Mesendoderm (in vitro differentiated cells): ENCODE measurements at regions not wholly inside any gene's neighbourhood (a gene's known extent, or its start where the extent isn't known, plus 50 kb on each side); places are given as distances from the start of the nearest gene placed in this dataset.
"Not testable (repeated sequence)": the region's sequence is repeated elsewhere in the genome, so short reads cannot be mapped to it uniquely, and the experiment has no call there.

Source experiments
- DNase-seq: peaks from one replicate; pipeline ENCODE4 v3.0.0; 2013
- H2AK5ac ChIP-seq: 2 replicates; pipeline ENCODE4 v1.6.1; 2013; ENCODE audit warnings: low read length, inconsistent platforms
- H2BK120ac ChIP-seq: 2 replicates; pipeline ENCODE4 v1.6.1; 2013; ENCODE audit warnings: low read depth, mild to moderate bottlenecking, low read length, moderate library complexity, mixed read lengths
- H2BK15ac ChIP-seq: replicated peaks from 2 replicates; pipeline ENCODE4 v1.6.1; 2013; ENCODE audit warnings: low read depth, mild to moderate bottlenecking, moderate library complexity
- H2BK5ac ChIP-seq: 2 replicates; pipeline ENCODE4 v1.6.1; 2013; ENCODE audit warnings: low read length, inconsistent platforms
- H3K18ac ChIP-seq: 2 replicates; pipeline ENCODE4 v1.6.1; 2013; ENCODE audit warnings: mild to moderate bottlenecking, low read length, mixed read lengths
- H3K23ac ChIP-seq: one replicate; pipeline ENCODE4 v1.6.1; 2013; ENCODE audit warnings: low read length
- H3K27ac ChIP-seq: 2 replicates; pipeline ENCODE4 v1.5.1; 2013; ENCODE audit warnings: low read depth, mild to moderate bottlenecking, inconsistent platforms, low read length, moderate library complexity
- H3K27me3 ChIP-seq: 2 replicates; pipeline ENCODE4 v1.6.1; 2013; ENCODE audit warnings: low read length, control low read depth, mild to moderate bottlenecking, inconsistent platforms; ENCODE audit not compliant: insufficient read depth, poor library complexity
- H3K36me3 ChIP-seq: 2 replicates; pipeline ENCODE4 v1.6.1; 2013; ENCODE audit warnings: low read length, inconsistent platforms; ENCODE audit not compliant: control insufficient read depth, insufficient read depth
- H3K4ac ChIP-seq: one replicate; pipeline ENCODE4 v1.6.1; 2013; ENCODE audit warnings: low read depth, mild to moderate bottlenecking, low read length, moderate library complexity
- H3K4me1 ChIP-seq: 2 replicates; pipeline ENCODE4 v1.6.1; 2013; ENCODE audit warnings: low read depth, low read length, inconsistent platforms; ENCODE audit not compliant: control insufficient read depth
- H3K4me2 ChIP-seq: 2 replicates; pipeline ENCODE4 v1.6.1; 2013; ENCODE audit warnings: low read length
- H3K4me3 ChIP-seq: 2 replicates; pipeline ENCODE4 v1.5.1; 2013; ENCODE audit warnings: mild to moderate bottlenecking, low read length
- H3K56ac ChIP-seq: one replicate; pipeline ENCODE4 v1.6.1; 2013; ENCODE audit warnings: low read length
- H3K79me1 ChIP-seq: 2 replicates; pipeline ENCODE4 v1.6.1; 2013; ENCODE audit warnings: low read length, inconsistent platforms
- H3K79me2 ChIP-seq: 2 replicates; pipeline ENCODE4 v1.6.1; 2013; ENCODE audit warnings: mild to moderate bottlenecking, low read length; ENCODE audit not compliant: control insufficient read depth, insufficient read depth
- H3K9ac ChIP-seq: 2 replicates; pipeline ENCODE4 v1.6.1; 2013; ENCODE audit warnings: low read length, inconsistent platforms
- H4K5ac ChIP-seq: one replicate; pipeline ENCODE4 v1.6.1; 2013; ENCODE audit warnings: low read length
- H4K8ac ChIP-seq: one replicate; pipeline ENCODE4 v1.6.1; 2013; ENCODE audit warnings: low read depth, mild to moderate bottlenecking, control low read depth, low read length, moderate library complexity
- WGBS: extraction: QIAGEN DNeasy Blood & Tissue Kit; methylation state at CpG from one replicate; pipeline ENCODE4 v1.1.7; 2013; ENCODE audit warnings: low lambda C conversion rate, missing lambda C conversion rate; ENCODE audit not compliant: insufficient coverage; ENCODE audit errors: extremely low coverage; 5-methylcytosine and 5-hydroxymethylcytosine counted together

DNA sequence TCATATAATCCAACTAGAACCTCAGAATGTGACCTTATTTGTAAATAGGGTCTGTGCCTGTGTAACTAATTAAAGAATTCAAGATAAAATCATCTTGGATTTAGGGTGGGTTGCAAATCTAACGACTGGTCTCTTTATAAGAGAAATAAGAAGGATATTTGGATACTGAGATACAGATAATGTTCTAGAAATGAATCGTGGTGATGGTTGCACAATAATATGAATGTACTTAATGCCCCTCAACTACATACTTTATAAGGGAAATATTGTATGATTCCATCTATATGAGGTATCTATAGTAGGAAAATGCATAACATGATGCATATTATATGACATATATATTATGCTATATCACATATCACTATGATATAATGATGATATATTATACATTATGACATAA, 265.7 kb downstream of the SEMA3D start:
- H3K18ac ChIP-seq = no peak overlapping the region
- no peaks in the 10 kb centered on the region for H3K36me3 ChIP-seq
- no CpG with 5 or more reads among the region's 2 CpGs for WGBS
- H2AK5ac ChIP-seq = no peak overlapping the region
- no peak overlapping the region for H2BK15ac ChIP-seq
- no peak overlapping the region for H2BK5ac ChIP-seq
- no peak overlapping the region for H3K4me3 ChIP-seq
- no peak overlapping the region for H4K8ac ChIP-seq
- no peak overlapping the region for H3K56ac ChIP-seq
- no peak overlapping the region for H3K23ac ChIP-seq
- no peak for DNase-seq
- H3K9ac ChIP-seq = no peak overlapping the region
- no peaks in the 10 kb centered on the region for H3K27me3 ChIP-seq
- H4K5ac ChIP-seq = no peak overlapping the region
- no peak overlapping the region for H3K4me2 ChIP-seq
- H3K4me1 ChIP-seq = no peaks in the 10 kb centered on the region
- no peak overlapping the region for H3K27ac ChIP-seq
- no peak overlapping the region for H2BK120ac ChIP-seq
- H3K4ac ChIP-seq = no peak overlapping the region
- no peaks in the 10 kb centered on the region for H3K79me2 ChIP-seq
- H3K79me1 ChIP-seq = no peaks in the 10 kb centered on the region

DNA sequence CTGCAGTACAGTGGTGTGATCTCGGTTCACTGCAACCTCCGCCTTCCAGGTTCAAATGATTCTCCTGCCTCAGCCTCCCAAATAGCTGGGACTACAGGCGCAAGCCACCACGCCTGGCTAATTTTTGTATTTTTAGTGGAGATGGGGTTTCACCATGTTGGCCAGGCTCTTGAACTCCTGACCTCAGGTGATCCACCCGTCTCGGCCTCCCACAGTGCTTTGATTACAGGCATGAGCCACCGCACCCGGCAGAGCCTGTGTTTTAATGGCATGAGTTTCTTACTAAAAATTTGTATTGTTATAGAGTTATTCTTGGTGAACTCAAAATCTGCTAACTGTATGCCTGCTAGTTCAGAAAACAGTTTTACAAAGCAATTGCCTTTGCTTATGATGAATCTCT, 269.9 kb downstream of the SEMA3D start:
- not testable (repeated sequence) for H3K4me2 ChIP-seq, H3K18ac ChIP-seq, H3K79me1 ChIP-seq, H4K5ac ChIP-seq, H2BK120ac ChIP-seq, H4K8ac ChIP-seq, H3K4me3 ChIP-seq, H3K4ac ChIP-seq, H3K23ac ChIP-seq, DNase-seq, H2BK5ac ChIP-seq, H3K27ac ChIP-seq, H3K27me3 ChIP-seq, H3K9ac ChIP-seq, H3K36me3 ChIP-seq, H2BK15ac ChIP-seq, H3K4me1 ChIP-seq, H3K56ac ChIP-seq, H3K79me2 ChIP-seq, H2AK5ac ChIP-seq
- no CpG with 5 or more reads among the region's 8 CpGs for WGBS

DNA sequence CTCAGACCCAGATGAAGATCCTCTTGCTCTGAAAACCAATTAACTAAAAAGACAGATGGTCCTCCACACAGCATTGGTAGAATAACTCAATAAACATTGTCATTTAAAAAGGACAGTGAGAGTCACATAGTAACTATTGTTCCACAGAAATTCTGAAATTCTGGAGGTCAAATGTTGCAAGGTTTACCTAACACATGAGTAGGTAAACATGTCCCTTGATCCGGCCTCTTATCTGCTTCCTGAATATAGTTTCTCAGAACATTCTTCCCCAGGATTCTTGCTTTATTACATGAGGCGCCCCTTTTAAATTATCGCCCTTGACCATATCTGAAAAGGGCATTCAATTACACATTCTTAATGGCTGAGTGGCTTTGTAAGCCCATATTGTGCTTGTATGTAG, 270.7 kb downstream of the SEMA3D start:
- H3K4me3 ChIP-seq = no peak overlapping the region
- no peak overlapping the region for H3K27ac ChIP-seq
- no CpG with 5 or more reads among the region's 3 CpGs for WGBS
- no peak overlapping the region for H3K4ac ChIP-seq
- no peaks in the 10 kb centered on the region for H3K27me3 ChIP-seq
- no peak overlapping the region for H3K4me2 ChIP-seq
- H4K5ac ChIP-seq = no peak overlapping the region
- no peak overlapping the region for H3K56ac ChIP-seq
- H3K18ac ChIP-seq = no peak overlapping the region
- no peaks in the 10 kb centered on the region for H3K79me1 ChIP-seq
- H2BK15ac ChIP-seq = no peak overlapping the region
- no peaks in the 10 kb centered on the region for H3K36me3 ChIP-seq
- no peaks in the 10 kb centered on the region for H3K79me2 ChIP-seq
- no peak for DNase-seq
- H2BK120ac ChIP-seq = no peak overlapping the region
- H4K8ac ChIP-seq = no peak overlapping the region
- H3K9ac ChIP-seq = no peak overlapping the region
- no peaks in the 10 kb centered on the region for H3K4me1 ChIP-seq
- no peak overlapping the region for H3K23ac ChIP-seq
- no peak overlapping the region for H2BK5ac ChIP-seq
- H2AK5ac ChIP-seq = no peak overlapping the region

DNA sequence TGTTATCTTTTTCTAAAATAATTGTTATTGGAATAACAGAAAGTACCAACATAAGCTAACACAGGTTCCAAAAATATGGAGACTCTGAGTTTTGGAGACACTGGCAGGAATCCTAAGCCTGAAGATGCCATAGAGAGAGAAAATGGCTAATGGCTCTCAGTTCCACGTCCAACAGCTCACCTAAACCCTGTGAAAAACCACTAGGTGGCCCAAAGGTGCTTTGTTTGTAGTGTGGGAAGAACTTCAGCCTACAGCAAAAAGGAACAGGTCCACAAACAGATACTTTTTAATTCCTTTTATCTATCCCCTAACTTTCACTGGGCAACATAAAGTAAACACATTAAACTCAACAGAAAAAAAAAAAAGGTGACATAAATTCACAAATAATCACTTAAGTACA, 272.3 kb downstream of the SEMA3D start:
- no peak overlapping the region for H3K56ac ChIP-seq
- H3K4me2 ChIP-seq = no peak overlapping the region
- H3K27me3 ChIP-seq = no peaks in the 10 kb centered on the region
- H3K27ac ChIP-seq = no peak overlapping the region
- H3K18ac ChIP-seq = no peak overlapping the region
- no peak overlapping the region for H3K4ac ChIP-seq
- no peak overlapping the region for H4K5ac ChIP-seq
- no CpG with 5 or more reads among the region's 1 CpG for WGBS
- no peak overlapping the region for H3K23ac ChIP-seq
- no peak overlapping the region for H3K4me3 ChIP-seq
- no peaks in the 10 kb centered on the region for H3K79me1 ChIP-seq
- H2BK5ac ChIP-seq = no peak overlapping the region
- DNase-seq = peak; percentile 56
- no peak overlapping the region for H2AK5ac ChIP-seq
- no peak overlapping the region for H4K8ac ChIP-seq
- H2BK15ac ChIP-seq = no peak overlapping the region
- no peaks in the 10 kb centered on the region for H3K79me2 ChIP-seq
- H2BK120ac ChIP-seq = no peak overlapping the region
- H3K36me3 ChIP-seq = no peaks in the 10 kb centered on the region
- H3K9ac ChIP-seq = no peak overlapping the region
- no peaks in the 10 kb centered on the region for H3K4me1 ChIP-seq

DNA sequence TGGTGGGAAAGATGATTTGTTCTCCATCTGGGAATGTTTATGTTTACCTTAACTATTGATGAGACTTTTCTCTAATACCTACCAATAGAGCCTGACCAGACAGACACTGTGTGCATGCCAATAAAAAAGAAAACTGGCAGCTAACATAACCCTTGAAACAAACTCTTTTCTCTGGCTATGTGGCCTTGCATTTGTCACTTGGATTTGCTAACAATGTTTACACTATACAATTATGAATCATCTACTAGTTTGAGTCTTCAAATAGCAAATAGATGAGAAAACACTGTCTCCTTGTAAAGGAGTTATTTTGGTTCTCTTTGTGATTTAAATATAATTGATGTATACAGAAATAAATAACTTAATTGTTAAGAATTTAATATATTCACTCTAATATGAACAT, 273.1 kb downstream of the SEMA3D start:
- Histone ChIP-seq H2BK15ac (no peak overlapping the region), H3K4ac (no peak overlapping the region), H3K23ac (no peak overlapping the region), H4K8ac (no peak overlapping the region), H3K9ac (no peak overlapping the region), H2BK120ac (no peak overlapping the region), H3K4me1 (no peaks in the 10 kb centered on the region), H3K79me1 (no peaks in the 10 kb centered on the region), H3K4me3 (no peak overlapping the region), H3K36me3 (no peaks in the 10 kb centered on the region), H4K5ac (no peak overlapping the region), H2BK5ac (no peak overlapping the region), H2AK5ac (no peak overlapping the region), H3K79me2 (no peaks in the 10 kb centered on the region), H3K27me3 (no peaks in the 10 kb centered on the region), H3K27ac (no peak overlapping the region), H3K18ac (no peak overlapping the region), H3K4me2 (no peak overlapping the region), H3K56ac (no peak overlapping the region)
- no peak for DNase-seq

DNA sequence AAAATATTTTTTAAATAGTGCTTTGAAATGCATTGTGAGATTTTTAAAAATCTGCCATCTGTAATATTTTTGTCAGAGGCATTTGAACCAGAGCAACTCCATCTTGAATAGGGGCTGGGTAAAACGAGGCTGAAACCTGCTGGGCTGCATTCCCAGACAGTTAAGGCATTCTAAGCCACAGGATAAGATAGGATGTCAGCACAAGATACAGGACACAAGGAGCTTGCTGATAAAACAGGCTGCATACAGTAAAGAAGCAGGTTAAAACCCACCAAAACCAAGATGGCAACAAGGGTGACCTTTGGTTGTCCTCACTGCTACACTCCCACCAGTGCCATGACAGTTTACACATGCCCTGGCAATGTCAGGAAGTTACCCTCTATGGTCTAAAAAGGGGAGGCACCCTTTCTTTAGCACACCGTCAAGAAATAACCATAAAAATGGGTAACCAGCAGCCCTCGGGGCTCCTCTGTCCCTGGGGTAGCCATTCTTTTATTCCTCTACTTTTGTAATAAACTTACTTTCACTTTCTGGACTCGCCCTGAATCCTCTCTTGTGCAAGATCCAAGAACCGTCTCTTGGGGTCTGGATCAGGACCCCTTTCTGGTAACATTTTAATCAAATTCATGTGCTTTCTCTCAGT, 273.7 kb downstream of the SEMA3D start:
- Histone ChIP-seq H2BK15ac (peak overlapping the region; percentile 92), H3K79me2 (no peaks in the 10 kb centered on the region), H2BK120ac (no peak overlapping the region), H3K79me1 (no peaks in the 10 kb centered on the region), H3K27me3 (no peaks in the 10 kb centered on the region), H3K4me2 (no peak overlapping the region), H2AK5ac (no peak overlapping the region), H3K56ac (no peak overlapping the region), H3K23ac (no peak overlapping the region), H3K4ac (no peak overlapping the region), H4K5ac (no peak overlapping the region), H4K8ac (no peak overlapping the region), H3K18ac (no peak overlapping the region), H3K27ac (no peak overlapping the region), H3K9ac (no peak overlapping the region), H3K4me3 (no peak overlapping the region), H2BK5ac (peak overlapping the region; percentile 20), H3K4me1 (no peaks in the 10 kb centered on the region), H3K36me3 (no peaks in the 10 kb centered on the region)
- DNase-seq = peak; percentile 88
- no CpG with 5 or more reads among the region's 5 CpGs for WGBS
